ENCODE measurements at regions not wholly inside any gene's neighbourhood (a gene's known extent, or its start where the extent isn't known, plus 50 kb on each side); places are given as distances from the start of the nearest gene placed in this dataset.

DNA sequence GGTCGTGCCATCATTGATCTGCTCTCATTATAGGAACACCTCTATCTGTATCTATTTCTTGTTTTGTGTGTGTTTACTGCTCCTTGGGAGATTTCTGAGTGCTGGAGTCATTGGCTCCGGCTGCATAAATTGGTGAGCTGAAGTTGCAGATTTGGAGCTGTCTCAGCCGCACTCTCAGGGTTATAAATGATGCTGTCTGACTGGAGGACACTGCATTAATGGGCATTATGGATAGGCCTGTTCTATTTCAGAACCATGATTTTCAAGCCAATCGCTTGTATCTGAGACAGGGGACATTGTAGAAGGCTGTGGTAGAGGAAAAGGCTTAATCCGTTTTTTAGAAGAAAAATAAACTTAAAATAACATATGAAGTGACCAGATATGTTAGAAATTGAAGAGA is 126.4 kb upstream of the KIF2B start:
- ChIA-PET CTCF (no interaction called here), POLR2A (no interaction called here)
- H3K4me3 ChIP-seq (ENCODE audit: low read depth, low read length) = no peak overlapping the region
- TF ChIP-seq, protein P1, sequence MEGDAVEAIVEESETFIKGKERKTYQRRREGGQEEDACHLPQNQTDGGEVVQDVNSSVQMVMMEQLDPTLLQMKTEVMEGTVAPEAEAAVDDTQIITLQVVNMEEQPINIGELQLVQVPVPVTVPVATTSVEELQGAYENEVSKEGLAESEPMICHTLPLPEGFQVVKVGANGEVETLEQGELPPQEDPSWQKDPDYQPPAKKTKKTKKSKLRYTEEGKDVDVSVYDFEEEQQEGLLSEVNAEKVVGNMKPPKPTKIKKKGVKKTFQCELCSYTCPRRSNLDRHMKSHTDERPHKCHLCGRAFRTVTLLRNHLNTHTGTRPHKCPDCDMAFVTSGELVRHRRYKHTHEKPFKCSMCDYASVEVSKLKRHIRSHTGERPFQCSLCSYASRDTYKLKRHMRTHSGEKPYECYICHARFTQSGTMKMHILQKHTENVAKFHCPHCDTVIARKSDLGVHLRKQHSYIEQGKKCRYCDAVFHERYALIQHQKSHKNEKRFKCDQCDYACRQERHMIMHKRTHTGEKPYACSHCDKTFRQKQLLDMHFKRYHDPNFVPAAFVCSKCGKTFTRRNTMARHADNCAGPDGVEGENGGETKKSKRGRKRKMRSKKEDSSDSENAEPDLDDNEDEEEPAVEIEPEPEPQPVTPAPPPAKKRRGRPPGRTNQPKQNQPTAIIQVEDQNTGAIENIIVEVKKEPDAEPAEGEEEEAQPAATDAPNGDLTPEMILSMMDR (IDR thresholded peaks at IDR 0.05; ENCODE audit: insufficient read depth, low read length, missing control alignments) = no peak
- DNase-seq (ENCODE audit: low read depth, low spot score) = no peak

DNA sequence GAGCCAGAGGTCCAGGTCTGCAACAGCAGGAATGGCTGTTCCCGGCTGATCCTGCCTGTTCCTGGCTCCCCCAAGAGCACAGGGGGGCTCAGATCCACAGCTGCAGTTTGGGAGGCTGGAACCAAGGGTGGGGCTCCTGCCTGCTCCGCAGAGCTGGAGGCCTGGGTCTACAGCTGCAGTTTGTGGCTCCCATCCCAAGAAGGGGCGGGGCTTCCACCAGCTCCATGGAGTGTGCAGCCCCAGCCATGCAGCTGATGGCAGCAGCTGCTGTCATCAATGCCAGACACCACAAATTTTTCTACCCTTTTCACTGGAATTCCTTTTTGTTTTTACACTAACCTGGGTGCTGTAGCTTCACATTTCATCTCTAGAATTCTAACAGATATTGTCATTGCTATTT is 135.4 kb upstream of the KIF2B start:
- POLR2A ChIA-PET = no interaction called here
- no peak for DNase-seq (ENCODE audit: low read depth, low spot score)
- CTCF ChIA-PET = no interaction called here

DNA sequence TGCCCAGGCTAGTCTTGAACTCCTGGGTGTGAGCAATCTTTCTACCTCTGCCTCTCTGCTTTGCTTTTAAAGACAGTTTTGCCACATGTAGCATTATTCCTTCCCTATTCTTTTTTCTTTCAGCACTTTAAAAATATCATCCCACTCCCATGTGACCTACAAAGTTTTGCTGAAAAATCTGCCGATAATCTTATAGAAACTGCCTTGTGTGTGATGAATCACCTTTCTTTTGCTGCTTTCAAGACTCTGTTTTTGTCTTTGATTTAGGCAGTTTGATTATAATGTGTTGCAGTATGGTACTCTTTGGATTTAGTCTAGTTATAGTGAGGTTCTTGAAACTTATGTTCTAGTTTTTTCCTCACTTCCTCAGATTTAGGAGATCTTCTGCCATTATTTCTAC is 142.0 kb upstream of the KIF2B start:
- CTCF ChIA-PET = no interaction called here
- no peak for DNase-seq (ENCODE audit: low read depth, low spot score)
- no peak overlapping the region for H3K4me3 ChIP-seq (ENCODE audit: low read depth, low read length)
- POLR2A ChIA-PET = no interaction called here
- TF ChIP-seq, protein P1 (IDR thresholded peaks at IDR 0.05; ENCODE audit: insufficient read depth, low read length, missing control alignments) = no peak

More for the DNA sequence above, 135.4 kb upstream of the KIF2B start:
- TF ChIP-seq, protein P1 (IDR thresholded peaks at IDR 0.05; ENCODE audit: insufficient read depth, low read length, missing control alignments) = no peak
- H3K4me3 ChIP-seq (ENCODE audit: low read depth, low read length) = no peak overlapping the region

DNA sequence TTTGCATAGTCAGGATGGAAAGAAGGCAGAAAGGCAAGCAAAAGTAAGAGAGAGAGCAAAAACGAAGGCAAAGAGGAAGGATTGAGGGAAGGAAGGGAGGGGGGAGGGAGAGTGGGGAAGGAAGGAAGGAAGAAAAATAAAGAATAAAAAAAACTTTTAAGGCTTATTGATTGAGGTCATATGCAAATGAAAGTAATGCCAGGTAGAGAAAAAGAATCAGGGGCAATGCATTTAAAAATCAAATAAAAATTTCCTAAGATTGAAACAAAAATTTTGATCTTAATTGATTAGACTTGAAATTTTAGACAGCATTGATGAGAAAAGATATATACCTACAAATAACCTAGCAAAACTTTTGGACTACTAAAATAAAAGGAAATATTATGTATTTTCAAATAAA is 153.9 kb upstream of the KIF2B start:
- no peak overlapping the region for H3K4me3 ChIP-seq (ENCODE audit: low read depth, low read length)
- TF ChIP-seq, protein P1 (IDR thresholded peaks at IDR 0.05; ENCODE audit: insufficient read depth, low read length, missing control alignments) = no peak
- POLR2A ChIA-PET = no interaction called here
- CTCF ChIA-PET = no interaction called here
- DNase-seq (ENCODE audit: low read depth, low spot score) = no peak

DNA sequence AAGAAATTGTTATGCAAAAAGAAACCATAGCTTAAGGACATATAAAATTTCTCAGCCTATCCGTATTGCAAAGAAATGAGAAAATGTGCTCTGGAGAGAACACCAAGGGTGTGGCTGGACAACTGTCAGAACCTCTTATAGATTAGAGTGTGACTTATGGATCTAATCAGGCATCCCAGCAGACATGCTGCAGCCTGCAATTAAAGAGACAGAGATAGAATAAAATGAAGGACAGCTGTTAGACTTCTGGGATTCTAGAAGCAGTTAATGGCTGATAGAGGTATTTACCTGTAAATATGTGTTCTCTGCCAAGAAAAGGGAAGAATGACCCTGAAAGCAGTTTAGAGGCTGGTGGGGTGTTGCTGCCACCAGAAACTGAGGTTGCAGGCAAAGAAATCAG is 160.1 kb upstream of the KIF2B start:
- ChIA-PET POLR2A (no interaction called here), CTCF (no interaction called here)
- DNase-seq (ENCODE audit: low read depth, low spot score) = no peak
- no peak overlapping the region for H3K4me3 ChIP-seq (ENCODE audit: low read depth, low read length)
- TF ChIP-seq, protein P1 (IDR thresholded peaks at IDR 0.05; ENCODE audit: insufficient read depth, low read length, missing control alignments) = no peak

DNA sequence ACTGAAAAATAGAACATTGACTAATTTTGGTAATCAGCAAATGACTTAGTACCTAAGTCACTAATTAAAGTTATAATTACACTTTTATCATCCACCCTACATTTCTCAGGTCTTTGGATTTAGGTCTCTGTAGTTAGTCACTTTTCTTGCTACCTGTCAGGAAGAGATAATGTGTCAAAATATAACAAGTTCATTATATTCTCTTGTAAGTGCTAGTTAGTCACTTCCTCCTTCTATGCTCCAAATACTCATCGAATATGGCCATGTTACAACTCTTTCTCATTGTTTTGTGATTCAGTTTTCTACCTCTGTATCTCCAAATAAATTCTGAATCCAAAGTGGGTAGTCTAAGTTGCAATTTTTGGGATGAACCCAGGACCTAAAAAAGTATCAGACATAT is 163.5 kb upstream of the KIF2B start:
- POLR2A ChIA-PET = no interaction called here
- H3K4me3 ChIP-seq (ENCODE audit: low read depth, low read length) = no peak overlapping the region
- CTCF ChIA-PET = no interaction called here
- TF ChIP-seq, protein P1 (IDR thresholded peaks at IDR 0.05; ENCODE audit: insufficient read depth, low read length, missing control alignments) = no peak
- no peak for DNase-seq (ENCODE audit: low read depth, low spot score)

Measured in AG04449 (cell line).